ENCODE measurements at regions not wholly inside any gene's neighbourhood (a gene's known extent, or its start where the extent isn't known, plus 50 kb on each side); places are given as distances from the start of the nearest gene placed in this dataset.
A peak's percentile ranks its signal among the peaks of the same experiment; 100 is the strongest.
"Not testable (repeated sequence)": the region's sequence is repeated elsewhere in the genome, so short reads cannot be mapped to it uniquely, and the experiment has no call there.

DNA sequence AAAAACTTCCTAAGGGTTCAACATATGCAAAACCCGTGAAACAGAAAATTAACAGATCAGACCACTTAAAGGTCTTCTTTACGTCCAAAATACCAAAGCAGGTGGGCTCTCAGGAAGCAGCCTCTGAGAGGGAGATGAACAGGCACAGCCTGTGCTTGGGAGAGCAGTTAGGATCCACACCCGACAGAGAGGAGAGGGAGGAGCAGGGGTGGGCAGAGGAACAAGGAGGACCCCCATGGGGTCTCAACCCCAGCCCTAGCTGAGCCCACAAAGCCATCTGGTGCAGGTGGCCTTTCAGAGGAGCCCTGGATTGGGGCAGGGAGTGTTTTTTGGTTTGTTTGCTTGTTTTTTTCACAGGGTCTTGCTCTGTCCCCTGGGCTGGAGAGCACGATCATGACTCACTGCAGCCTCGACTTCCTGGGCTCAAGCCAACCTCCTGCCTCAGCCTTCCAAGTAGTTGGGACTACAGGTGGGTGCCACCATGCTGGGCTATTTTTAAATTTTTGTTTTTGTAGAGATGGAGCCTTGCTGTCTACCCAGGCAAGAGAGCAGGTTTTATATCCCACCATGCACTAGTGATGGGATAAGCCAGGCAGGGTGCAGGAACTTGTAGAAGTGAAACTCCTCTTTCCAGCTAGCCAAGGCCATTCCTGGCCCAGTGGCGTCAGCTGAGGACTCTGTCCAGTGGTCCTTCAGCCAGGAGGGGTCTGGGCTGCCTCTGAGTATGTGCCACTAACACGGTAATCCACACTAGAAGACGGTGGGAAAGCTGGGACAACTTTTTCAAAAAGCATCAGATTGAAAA, 154.1 kb upstream of the HDAC4 start:
- no peak for DNase-seq

- DNase-seq: no peak
Measured at GRCh38 chr2:239553376-239554000, 152.7 kb upstream of the HDAC4 start.

DNA sequence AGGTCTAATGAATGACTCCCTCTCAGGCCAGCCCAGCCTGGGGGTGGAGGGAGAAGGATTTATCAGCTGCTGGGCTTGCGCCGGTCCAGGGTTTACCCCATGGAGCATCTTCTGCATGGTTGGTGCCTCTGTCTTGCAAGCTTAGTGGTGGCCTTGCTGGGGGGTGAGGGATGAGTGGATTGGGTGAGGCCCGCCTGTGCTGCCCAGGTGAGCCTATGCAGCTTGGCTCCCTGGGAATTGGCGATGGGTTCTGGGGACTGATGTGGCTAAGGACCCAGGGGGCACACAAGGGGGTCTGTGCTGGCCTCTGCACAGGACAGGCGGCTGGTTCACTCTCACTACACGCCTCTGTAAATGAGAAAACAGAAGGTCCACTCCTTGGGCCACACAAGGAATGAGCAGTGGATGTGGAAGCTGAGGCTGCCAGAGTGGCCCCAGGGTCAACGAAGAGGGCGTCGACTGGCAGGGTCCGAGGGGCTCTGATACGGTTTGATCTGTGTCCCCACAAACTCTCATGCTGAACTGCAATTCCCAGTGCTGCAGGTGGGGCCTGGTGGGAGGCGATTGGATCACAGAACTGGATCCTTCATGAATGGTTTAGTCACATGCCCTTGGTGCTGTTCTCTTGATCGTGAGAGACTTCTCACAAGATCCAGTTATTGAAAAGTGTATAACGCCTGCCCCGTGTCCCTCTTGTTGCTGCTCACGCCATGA, 151.6 kb upstream of the HDAC4 start:
- DNase-seq: no peak

- DNase-seq: no peak
Measured at GRCh38 chr2:239551206-239551605, 150.4 kb upstream of the HDAC4 start.

DNA sequence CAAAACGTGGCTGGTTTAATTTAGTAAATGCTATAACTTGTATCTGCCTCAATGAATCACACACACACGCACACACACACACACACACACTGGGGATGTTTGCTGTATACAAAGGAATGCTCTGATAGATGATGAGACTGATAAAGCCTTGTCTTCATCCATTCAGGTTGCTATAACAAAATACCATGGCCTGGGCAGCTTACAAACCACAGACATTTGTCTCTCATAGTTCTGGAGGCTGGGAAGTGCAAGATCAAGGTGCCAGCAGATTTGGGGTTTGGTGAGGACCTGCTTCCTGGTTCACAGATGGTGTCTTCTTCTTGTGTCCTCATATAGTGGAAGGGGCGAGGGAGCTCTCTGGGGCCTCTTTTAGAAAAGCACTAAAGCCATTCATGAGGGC, 149.5 kb upstream of the HDAC4 start:
- DNase-seq: no peak

- DNase-seq: peak in 1 of 3 donors; percentile 43
Measured at GRCh38 chr2:239549711-239550255, 149.0 kb upstream of the HDAC4 start.

GRCh38 chr2:239548965-239549595, 148.3 kb upstream of the HDAC4 start:
- no peak for DNase-seq

DNA sequence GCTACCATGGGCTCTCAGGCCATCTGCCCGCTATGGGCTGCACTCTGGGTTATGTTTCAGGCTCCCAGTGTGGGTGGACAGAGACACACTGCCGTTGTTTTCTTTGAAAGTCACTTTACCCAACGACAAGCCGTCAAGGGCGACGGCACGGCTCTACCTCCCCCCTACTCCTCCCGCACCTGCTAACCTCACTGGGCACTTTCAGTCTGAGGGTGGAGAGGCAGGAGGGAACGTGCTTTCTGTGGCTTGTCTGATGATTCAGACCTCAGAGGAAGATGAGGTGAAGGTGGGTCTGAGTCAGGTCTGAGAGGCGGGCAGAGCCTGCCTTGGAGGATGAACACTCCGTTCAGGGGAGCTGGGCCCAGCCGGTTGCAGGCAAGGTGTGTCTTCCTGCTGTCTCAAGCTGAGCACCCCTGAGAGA, 147.6 kb upstream of the HDAC4 start:
- no peak for DNase-seq

DNA sequence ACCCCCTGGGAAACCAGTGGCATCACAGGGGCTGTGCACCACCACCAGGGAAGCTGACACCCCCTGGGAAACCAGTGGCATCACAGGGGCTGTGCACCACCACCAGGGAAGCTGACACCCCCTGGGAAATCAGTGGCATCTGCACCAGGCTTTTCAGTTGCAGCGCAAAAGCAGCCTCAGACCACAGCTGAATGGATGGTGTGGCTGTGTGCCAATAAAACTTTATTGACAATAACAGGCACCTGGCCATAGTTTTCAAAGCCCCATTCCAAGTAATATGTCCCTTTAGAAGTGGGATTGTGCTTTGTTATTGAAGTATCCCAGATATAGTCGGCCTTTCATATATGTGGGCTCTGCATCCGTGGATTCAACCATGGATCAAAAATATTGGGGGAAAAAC, 146.3 kb upstream of the HDAC4 start:
- DNase-seq: not testable (repeated sequence)

GRCh38 chr2:239546541-239546940, 145.7 kb upstream of the HDAC4 start:
- no peak for DNase-seq

DNA sequence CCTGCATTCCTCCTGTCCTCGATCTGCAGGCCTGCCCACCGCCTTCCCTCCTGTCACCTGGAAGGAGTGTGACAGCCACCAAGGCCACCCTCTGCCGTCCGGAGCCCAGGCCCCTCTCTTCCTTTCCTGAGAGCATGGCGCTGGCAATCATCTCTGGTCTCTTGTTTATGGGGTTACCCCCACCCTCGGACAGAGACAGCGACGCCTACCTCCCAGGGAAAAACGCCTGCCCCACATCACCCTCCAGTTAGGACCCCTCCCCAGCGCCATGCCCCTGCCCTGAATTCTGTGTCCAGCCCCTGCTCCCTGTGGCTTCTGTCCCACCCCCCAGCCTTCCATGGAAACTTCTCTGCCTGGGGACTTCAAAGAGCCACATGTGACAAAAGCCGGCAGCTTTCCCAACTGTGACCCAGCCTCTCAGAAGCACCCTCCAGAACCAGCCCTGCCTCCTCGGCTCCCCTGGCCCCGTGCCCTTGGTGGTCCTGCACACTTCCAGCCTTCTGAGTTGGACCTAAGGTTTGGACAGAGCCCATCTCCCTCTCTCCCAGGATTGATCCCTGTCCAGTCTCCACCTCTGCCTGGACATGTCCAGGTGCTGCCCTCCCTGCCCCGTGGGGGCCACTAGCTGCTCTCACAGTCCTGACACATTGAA, 145.0 kb upstream of the HDAC4 start:
- no peak for DNase-seq

- DNase-seq: peak in 1 of 3 donors; percentile 15
Measured at GRCh38 chr2:239544918-239545465, 144.2 kb upstream of the HDAC4 start.

DNA sequence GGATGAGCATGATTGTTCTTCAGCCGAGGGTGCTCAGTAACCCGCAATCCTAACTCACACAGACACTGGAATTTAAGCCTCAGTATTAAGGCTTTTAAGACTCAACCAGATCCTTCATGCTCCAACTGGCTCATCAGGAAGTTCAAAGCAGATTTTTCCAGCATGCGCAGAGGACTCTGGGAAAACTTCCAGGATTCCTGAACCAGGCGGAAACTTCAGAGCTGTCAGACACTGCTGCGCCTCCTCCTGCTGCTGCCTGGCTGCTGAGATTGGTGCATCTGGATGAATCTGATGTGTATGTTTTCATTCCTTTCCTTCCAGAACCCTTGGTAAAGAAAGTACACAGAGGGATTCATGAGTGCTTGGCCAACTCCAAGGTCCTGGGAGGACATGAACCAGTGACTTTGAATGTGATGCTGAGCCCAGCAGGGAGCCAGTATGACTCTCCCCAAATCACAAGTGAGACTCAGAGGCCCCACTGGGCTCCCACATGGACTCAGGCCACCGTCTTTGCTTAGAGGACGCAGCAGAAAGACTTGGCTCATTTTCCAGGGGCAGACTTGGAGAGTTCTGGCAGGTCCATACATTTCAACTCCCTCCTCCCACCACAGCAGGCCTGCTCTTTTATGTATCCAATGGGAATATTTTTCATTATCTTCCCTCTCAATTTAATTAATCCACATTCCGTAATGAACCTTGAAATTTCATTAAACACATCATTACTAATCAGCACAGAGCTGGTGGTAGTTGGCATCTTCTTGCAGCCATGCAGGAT, 143.5 kb upstream of the HDAC4 start:
- peak; percentile 72 to 90 (median 80) for DNase-seq

DNA sequence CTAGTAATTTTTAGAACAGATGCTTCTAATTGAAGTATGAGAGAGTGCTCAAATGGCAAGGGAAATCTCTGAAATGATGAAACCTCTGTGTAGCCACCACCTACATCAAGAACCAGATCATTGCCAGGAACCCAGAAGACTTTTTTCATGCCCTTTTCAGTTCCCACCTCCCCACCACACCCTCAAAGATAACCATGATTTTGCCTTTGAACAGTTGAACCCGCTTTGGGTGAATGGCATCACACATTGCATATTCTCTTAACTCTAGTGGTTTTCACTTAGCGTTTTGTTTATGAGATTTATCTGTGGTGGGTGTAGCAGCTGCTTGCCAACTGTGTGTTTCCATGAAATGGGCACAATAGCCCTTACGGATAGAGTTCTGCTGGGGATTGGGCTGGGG, 142.9 kb upstream of the HDAC4 start:
- DNase-seq: no peak

- no peak for DNase-seq
Measured at GRCh38 chr2:239540174-239540573, 139.4 kb upstream of the HDAC4 start.

GRCh38 chr2:239539776-239540100, 138.9 kb upstream of the HDAC4 start:
- no peak for DNase-seq

- DNase-seq: no peak
Measured at GRCh38 chr2:239539083-239539775, 138.4 kb upstream of the HDAC4 start.

- no peak for DNase-seq
Measured at GRCh38 chr2:239538357-239539052, 137.7 kb upstream of the HDAC4 start.

GRCh38 chr2:239537633-239538356, 137.0 kb upstream of the HDAC4 start:
- no peak for DNase-seq

Data from muscle of back (tissue), 3 donors.